ENCODE measurements at regions not wholly inside any gene's neighbourhood (a gene's known extent, or its start where the extent isn't known, plus 50 kb on each side); places are given as distances from the start of the nearest gene placed in this dataset.

DNA sequence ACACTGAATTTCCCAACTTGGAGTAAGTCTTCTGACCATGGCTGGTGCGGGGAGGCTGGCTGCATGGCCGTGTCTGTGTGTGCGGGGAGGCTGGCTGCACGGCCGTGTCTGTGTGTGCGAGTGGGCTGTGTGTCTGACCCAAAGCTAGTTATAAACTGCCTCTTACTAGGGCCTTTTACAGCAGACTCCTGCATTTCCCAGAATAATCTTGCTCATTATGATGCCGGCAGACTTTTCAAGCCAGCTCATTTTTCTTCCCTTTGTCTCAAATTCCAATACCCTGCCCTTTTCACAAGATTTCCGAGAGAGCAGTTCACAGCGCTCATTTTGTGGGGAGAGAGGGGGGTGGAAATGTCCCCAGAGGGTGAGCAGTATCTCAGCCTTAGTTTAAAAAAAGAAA lies 470.7 kb upstream of the BRINP1 start:
- DNase-seq (ENCODE audit: low spot score) (no peak), ATAC-seq (no peak)

DNA sequence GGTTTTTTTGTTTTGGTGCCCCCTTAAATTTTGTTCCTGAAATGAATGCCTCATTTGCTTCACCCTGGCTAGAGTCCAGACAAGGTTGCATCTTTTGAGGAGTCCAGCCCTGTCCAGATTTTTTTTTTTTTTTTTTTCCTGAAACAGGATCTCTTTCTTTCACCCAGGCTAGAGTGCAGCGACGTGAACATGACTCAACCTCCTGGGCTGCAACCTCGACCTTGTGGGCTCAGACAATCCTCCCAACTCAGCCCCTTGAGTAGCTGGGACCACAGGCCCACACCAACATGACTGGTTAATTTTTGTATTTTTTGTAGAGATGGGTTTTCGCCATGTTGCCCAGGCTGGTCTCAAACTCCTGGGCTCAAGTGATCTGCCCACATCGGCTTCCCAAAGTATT lies 469.0 kb upstream of the BRINP1 start:
- no peak for ATAC-seq

GRCh38 chr9:119836036-119836435 lies 466.8 kb upstream of the BRINP1 start:
- DNase-seq (ENCODE audit: low spot score) (no peak), ATAC-seq (no peak)

More for the DNA sequence above, 469.0 kb upstream of the BRINP1 start:
- DNase-seq (ENCODE audit: low spot score): no peak

DNA sequence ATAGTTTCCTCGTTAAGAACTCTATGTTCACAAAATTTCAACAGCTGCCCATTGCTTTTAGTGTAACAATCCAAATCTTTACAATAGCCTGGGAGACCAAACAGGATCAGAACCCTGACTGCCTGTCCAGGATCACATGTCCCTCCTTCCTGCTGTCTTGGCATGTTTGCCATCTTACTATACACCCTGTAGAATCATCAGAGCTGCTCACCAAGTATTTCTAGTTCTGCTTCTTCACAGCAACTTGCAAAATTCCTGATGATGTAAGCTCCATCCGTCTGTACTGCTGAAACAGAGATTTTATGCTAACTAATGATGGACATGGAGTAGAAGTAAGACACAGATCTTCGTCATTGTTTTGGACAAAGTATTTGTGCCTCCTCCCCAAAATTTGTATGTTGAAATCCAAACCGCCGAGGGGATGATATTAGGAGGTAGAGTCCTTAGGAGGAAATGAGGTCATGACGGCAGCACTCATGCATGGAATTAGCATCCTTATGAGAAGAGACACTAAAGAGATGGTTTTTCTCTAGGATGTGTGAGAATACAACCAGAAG lies 464.9 kb upstream of the BRINP1 start:
- DNase-seq (ENCODE audit: low spot score): no peak
- ATAC-seq: no peak

- ATAC-seq: no peak
- DNase-seq (ENCODE audit: low spot score): no peak
Measured at GRCh38 chr9:119831309-119831708, 462.1 kb upstream of the BRINP1 start.

DNA sequence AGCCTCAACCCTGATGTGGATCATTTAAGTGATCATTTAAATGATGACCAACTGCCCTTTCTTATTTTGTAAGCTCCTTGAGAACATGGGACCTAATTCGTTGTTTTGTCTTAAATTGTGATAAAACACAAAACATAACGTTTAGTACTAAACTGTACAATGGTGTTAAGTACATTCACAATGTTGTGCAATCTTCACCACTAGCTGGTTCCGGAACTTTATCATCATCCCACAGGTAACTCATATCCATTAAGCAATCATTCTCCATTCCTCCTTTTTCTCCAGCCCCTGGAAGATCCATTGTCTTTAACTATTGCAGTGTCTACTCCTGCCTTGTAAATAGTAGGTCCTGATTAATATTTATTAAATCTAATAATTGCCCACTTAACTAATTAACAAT lies 460.5 kb upstream of the BRINP1 start:
- no peak for ATAC-seq
- no peak for DNase-seq (ENCODE audit: low spot score)

GRCh38 chr9:119829186-119829585 lies 460.0 kb upstream of the BRINP1 start:
- DNase-seq (ENCODE audit: low spot score) (no peak), ATAC-seq (no peak)

DNA sequence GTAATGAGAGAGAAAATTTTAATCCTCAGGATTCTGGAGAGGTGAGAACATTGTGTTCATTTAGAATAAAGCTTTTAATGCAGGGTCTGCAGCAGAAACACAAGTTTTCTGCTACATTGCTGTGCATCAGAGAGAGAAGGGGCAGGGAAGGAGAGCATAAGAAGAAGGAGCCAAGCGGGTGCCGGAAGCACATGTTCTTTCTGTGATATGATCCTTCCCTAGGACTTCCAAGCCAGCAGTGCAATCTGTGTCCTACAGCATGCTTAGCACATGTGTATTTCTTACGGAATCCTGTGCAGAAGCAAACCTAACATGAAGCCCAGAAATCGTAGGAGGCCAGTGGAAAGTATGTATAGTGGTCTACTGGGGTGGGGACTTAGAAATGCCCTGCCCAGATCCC lies 458.3 kb upstream of the BRINP1 start:
- DNase-seq (ENCODE audit: low spot score) (no peak), ATAC-seq (no peak)

GRCh38 chr9:119827126-119827525 lies 457.9 kb upstream of the BRINP1 start:
- DNase-seq (ENCODE audit: low spot score): no peak
- ATAC-seq: no peak

DNA sequence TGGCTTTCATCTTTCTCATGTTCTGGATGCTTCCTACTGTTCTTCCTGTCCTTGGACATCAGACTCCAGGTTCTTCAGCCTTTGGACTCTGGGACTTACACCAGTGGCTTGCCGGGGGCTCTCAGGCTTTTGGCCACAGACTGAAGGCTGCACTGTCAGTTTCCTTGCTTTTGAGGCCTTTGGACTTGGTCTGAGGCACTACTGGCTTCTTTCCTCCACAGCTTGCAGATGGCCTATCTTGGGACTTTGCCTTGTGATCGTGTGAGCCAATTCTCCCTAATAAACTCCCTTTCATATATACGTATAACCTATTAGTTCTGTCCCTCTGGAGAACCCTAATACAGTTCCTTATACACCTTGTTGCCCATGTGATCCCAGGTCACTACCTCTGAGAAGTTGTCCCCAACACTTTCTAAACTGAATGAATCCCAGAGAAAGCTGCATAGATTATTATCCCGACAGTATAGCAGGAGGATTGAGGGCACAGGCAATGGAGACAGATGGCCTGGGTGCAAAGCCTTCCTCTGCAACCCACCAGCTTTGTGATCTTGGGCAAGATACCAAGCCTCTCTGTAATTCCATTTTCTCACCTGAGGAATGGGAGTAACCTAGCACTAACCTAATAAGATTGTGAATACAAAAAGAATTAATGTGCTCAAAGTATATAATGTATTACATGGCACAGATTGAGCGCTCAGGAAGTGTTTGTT lies 449.6 kb upstream of the BRINP1 start:
- ATAC-seq (no peak), DNase-seq (ENCODE audit: low spot score) (no peak)

DNA sequence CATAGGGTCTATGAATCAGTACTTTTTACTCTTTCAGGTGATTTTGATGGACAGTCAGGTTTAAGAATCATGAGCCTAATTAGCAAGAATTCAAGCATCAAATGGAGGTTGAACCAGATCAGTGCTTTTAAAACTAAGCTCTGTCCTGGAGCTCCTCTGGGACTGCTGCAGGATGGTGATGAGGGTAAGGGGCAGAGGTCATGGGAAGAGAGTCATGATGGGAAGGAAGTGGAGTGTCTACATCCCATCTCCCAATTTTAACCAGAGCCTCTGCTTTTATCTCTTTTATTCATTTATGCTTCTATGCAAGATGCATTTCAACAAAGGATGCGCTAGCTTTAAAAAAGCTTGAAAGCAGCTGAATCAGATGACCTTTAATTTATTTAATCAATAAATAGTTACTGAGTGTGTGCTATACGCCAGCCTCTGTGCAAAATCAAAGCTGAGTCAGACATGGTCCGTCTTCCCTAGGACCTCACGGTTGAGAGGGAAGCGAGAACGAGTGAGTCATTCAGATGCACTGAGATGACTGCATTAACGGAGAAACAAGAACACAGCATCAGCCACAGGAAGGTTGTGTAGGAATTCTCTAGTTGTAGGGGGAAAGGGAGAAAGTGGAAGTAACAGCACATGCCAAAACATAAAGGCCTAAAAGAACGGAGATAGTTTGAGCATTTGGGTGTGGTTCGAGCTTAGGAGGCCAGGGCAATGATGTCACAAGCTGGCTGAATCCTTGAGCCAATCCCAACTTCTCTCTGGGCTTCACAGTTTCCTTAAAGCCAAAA lies 441.6 kb upstream of the BRINP1 start:
- DNase-seq (ENCODE audit: low spot score): no peak
- ATAC-seq: no peak

DNA sequence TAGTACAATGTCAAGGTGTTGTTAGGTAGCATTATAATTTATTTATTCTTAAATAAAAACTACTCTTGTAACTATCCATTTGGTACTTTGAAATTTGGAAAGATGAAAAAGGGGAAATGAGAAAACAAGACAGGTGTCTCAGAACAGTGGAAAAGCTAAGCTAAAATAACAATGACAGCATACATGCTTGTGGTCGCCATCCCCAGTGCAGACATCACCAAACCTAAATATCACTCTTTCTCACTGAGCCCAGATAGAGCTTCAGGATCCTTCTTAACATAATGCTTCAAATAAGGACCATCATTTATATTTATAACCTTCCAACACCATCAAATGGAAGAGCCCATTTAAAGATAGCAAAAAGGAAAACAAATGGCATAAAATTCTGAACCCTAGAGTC lies 434.4 kb upstream of the BRINP1 start:
- DNase-seq (ENCODE audit: low spot score): no peak
- ATAC-seq: no peak

GRCh38 chr9:119802621-119803020 lies 433.4 kb upstream of the BRINP1 start:
- ATAC-seq (no peak), DNase-seq (ENCODE audit: low spot score) (no peak)

- DNase-seq (ENCODE audit: low spot score) (no peak), ATAC-seq (no peak)
Measured at GRCh38 chr9:119802133-119802532, 432.9 kb upstream of the BRINP1 start.

- DNase-seq (ENCODE audit: low spot score) (no peak), ATAC-seq (no peak)
Measured at GRCh38 chr9:119801311-119801710, 432.1 kb upstream of the BRINP1 start.

DNA sequence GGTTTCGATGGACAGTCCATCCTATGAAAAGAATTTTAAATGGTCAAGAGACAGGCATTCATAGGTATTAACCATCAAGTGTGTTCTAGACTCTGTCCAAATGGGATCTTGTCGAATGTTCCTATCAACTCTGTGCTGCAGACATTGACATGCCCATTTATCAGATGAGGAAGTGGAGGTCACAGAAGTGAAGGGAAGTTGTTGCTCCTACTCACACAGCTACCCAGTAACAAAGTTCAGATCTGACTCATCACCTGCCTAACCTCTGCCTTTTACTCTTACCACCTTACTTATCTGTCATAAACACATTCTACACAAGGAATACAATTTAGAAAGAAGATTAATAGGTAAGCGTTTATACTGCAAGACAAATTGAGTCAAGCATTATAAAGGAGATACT lies 426.2 kb upstream of the BRINP1 start:
- DNase-seq (ENCODE audit: low spot score): no peak
- no peak for ATAC-seq

DNA sequence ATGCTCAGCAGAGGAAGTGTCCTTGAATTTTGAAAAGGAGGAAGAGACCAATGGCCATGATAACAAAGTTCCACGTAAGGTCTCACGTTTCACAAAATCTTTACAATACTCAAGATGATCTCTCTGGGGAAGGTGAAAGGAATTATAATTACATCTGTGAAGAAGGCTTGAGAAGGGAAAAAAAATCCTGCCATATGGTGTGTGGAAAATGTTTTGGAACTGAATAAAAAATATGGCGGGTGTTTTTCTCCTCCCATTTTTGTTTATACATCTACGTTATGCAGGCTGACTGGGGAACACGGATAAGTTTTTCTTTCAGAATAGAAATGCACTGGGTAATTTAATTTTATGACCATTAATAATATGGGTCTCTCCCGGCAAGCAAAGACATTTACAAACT lies 425.6 kb upstream of the BRINP1 start:
- no peak for DNase-seq (ENCODE audit: low spot score)
- no peak for ATAC-seq

DNA sequence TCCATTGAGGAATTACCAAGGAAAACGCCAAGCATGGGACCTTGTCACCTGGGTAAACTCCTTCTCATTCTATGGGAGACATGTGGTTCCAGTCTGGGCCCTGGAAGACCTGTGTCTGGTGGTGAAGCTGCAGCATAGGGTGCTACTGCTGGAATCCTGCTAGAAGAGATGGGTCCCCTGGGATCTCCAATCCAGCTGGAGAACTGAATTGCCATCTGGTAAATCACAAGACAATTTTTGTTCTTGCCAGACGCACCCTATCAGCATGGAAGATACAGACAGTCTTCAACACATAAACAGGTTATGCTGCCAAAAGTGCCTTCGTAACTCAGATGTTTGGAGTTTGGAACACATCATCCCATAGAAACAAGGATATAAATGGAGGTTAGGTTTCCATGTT lies 424.0 kb upstream of the BRINP1 start:
- ATAC-seq (no peak), DNase-seq (ENCODE audit: low spot score) (no peak)

GRCh38 chr9:119792242-119792641 lies 423.0 kb upstream of the BRINP1 start:
- ATAC-seq (no peak), DNase-seq (ENCODE audit: low spot score) (no peak)

- ATAC-seq: no peak
- no peak for DNase-seq (ENCODE audit: low spot score)
Measured at GRCh38 chr9:119789987-119790386, 420.8 kb upstream of the BRINP1 start.

DNA sequence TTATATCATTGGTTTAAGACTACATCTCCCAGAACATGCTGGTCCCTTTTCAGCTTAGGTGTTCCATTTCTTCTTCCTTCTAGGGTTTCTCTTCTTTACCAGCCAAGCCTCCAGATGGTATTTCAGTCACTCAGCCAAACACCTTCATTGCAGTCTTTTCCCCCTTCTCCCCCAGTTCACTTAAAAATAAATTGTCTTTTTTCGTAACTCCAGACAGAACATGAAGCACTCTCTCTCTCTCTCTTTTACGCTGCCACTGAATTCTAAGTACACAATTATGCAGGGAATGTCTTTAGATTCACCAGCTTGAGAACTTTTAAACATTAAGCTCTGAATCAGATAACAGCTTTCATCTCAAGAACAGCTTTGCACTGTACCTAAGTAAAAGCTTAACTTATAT lies 419.7 kb upstream of the BRINP1 start:
- DNase-seq (ENCODE audit: low spot score) (no peak), ATAC-seq (no peak)

DNA sequence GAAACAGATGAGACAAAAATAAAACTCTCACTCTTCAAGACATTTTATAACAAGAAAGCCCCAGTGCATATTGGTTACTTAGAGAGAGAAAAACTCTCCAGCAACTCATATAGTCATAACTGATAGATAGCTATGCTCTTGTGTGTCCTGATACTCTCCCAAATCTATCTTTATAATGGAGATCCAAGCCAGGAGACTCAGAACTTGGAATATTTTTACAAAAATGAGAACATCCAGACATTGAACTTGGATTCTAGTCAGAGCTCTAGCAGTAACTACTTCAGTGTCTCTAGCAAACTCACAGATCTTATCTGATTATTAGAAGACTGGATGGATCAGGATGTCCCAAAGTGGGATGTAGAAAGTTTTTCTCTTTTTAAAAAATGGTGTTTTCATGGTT lies 412.7 kb upstream of the BRINP1 start:
- no peak for ATAC-seq
- DNase-seq (ENCODE audit: low spot score): no peak
